PFSK-1 (cell line): ENCODE measurements at regions not wholly inside any gene's neighbourhood (a gene's known extent, or its start where the extent isn't known, plus 50 kb on each side); places are given as distances from the start of the nearest gene placed in this dataset.

Source experiments
- FOXP2 ChIP-seq: optimal IDR thresholded peaks from 2 replicates; pipeline ENCODE3; 2011; ENCODE audit warnings: borderline replicate concordance, control low read depth, inconsistent platforms; ENCODE audit not compliant: insufficient read depth; ENCODE audit errors: extremely low read length, extremely low read depth
- POLR2AphosphoS5 ChIP-seq: IDR thresholded peaks from 2 replicates; pipeline ENCODE4 v1.6.1; 2012; ENCODE audit warnings: low read depth, mild to moderate bottlenecking, control low read depth, low read length, moderate library complexity
- SIN3A ChIP-seq: IDR thresholded peaks from 2 replicates; pipeline ENCODE4 v1.6.1; 2012; ENCODE audit warnings: mild to moderate bottlenecking, low read length, moderate library complexity, borderline replicate concordance; ENCODE audit not compliant: insufficient read depth
- TAF1 ChIP-seq: IDR thresholded peaks from 2 replicates; pipeline ENCODE4 v1.6.1; 2012; ENCODE audit warnings: low read length, control low read depth, borderline replicate concordance; ENCODE audit not compliant: insufficient read depth
- TF ChIP-seq, protein P1 (sequence below), 2 experiments: IDR thresholded peaks; 2 replicates each; pipeline versions ENCODE4 v1.6.1 to v1.8.0; 2011 to 2012; ENCODE audit warnings: low read depth in 2 of 2, low read length in 2 of 2, control low read depth in 1 of 2, inconsistent platforms in 1 of 2, mild to moderate bottlenecking in 1 of 2, moderate library complexity in 1 of 2; ENCODE audit not compliant: insufficient read depth in 1 of 2

GRCh38 chrX:16240968-16241367 is 73.7 kb downstream of the MAGEB17 start:
- TF ChIP-seq, protein P1, sequence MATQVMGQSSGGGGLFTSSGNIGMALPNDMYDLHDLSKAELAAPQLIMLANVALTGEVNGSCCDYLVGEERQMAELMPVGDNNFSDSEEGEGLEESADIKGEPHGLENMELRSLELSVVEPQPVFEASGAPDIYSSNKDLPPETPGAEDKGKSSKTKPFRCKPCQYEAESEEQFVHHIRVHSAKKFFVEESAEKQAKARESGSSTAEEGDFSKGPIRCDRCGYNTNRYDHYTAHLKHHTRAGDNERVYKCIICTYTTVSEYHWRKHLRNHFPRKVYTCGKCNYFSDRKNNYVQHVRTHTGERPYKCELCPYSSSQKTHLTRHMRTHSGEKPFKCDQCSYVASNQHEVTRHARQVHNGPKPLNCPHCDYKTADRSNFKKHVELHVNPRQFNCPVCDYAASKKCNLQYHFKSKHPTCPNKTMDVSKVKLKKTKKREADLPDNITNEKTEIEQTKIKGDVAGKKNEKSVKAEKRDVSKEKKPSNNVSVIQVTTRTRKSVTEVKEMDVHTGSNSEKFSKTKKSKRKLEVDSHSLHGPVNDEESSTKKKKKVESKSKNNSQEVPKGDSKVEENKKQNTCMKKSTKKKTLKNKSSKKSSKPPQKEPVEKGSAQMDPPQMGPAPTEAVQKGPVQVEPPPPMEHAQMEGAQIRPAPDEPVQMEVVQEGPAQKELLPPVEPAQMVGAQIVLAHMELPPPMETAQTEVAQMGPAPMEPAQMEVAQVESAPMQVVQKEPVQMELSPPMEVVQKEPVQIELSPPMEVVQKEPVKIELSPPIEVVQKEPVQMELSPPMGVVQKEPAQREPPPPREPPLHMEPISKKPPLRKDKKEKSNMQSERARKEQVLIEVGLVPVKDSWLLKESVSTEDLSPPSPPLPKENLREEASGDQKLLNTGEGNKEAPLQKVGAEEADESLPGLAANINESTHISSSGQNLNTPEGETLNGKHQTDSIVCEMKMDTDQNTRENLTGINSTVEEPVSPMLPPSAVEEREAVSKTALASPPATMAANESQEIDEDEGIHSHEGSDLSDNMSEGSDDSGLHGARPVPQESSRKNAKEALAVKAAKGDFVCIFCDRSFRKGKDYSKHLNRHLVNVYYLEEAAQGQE (IDR thresholded peaks at IDR 0.05; ENCODE audit: insufficient read depth in 1 of 2, low read depth in 2 of 2, low read length in 2 of 2), result no peak
- TF ChIP-seq SIN3A (no peak), POLR2AphosphoS5 (no peak), FOXP2 (no peak), TAF1 (no peak)

DNA sequence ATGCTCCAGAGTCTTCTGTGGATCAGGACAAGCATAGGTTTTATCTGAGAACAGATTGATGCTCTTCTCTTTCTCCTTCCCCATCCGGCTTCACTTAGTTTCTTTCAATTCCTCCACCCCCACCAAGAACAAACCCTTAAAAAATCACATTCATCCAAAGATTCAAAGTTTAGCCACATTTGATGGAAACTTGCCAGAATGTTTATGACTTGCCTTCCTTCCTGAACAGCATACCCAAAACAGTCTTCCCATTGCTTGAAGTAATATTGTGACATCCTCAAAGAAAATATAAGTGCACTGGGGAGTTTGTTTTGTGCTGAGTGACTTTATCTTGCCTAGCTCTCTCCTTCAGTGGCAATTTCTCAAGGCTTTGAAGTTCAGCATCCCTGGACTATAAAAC is 83.0 kb downstream of the MAGEB17 start:
- TF ChIP-seq SIN3A (no peak), POLR2AphosphoS5 (no peak), FOXP2 (no peak), TAF1 (no peak)
- TF ChIP-seq, protein P1 (IDR thresholded peaks at IDR 0.05; ENCODE audit: insufficient read depth in 1 of 2, low read depth in 2 of 2, low read length in 2 of 2), result no peak

GRCh38 chrX:16251782-16252181 is 84.5 kb downstream of the MAGEB17 start:
- TF ChIP-seq TAF1 (no peak), FOXP2 (no peak)
- TF ChIP-seq, protein P1 (IDR thresholded peaks at IDR 0.05; ENCODE audit: insufficient read depth in 1 of 2, low read depth in 2 of 2, low read length in 2 of 2), result no peak

GRCh38 chrX:16258882-16259281 is 91.6 kb downstream of the MAGEB17 start:
- TF ChIP-seq FOXP2 (no peak), SIN3A (no peak), POLR2AphosphoS5 (no peak), TAF1 (no peak)
- TF ChIP-seq, protein P1 (IDR thresholded peaks at IDR 0.05; ENCODE audit: insufficient read depth in 1 of 2, low read depth in 2 of 2, low read length in 2 of 2), result no peak

GRCh38 chrX:16267431-16267830 is 100.2 kb downstream of the MAGEB17 start:
- TF ChIP-seq, protein P1 (IDR thresholded peaks at IDR 0.05; ENCODE audit: insufficient read depth in 1 of 2, low read depth in 2 of 2, low read length in 2 of 2), result no peak
- TF ChIP-seq TAF1, result no peak
- no peak for TF ChIP-seq FOXP2
- no peak for TF ChIP-seq POLR2AphosphoS5
- no peak for TF ChIP-seq SIN3A
